GM18907 (cell line): ENCODE measurements at regions not wholly inside any gene's neighbourhood (a gene's known extent, or its start where the extent isn't known, plus 50 kb on each side); places are given as distances from the start of the nearest gene placed in this dataset.

Experiments
- ATAC-seq: cut with Tn5 transposase; IDR thresholded peaks from one replicate; pipeline ENCODE4 v1.9.1; 2021; ENCODE audit warnings: mild to moderate bottlenecking, moderate library complexity; ENCODE audit not compliant: unreplicated experiment

DNA sequence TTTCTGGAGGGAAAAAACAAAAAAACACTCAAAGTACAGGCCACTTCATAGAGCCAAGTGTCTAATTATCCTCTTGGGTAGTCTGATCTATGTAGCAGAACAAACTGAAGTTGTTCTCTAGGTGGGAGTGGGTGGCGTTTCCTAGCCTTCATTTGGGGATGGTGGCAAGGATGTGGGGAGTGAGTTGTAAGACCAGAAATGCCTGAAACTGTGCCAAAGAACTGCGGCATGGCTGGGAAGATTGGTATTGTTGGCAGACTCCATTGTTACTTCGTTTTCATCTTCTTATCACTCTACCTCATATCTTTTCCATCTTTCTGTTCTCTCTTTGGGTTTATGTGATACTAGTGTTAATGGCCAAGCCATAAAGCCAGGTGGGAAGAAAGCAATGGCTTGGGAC lies 177.3 kb upstream of the DDHD1 start:
- no peak for ATAC-seq

DNA sequence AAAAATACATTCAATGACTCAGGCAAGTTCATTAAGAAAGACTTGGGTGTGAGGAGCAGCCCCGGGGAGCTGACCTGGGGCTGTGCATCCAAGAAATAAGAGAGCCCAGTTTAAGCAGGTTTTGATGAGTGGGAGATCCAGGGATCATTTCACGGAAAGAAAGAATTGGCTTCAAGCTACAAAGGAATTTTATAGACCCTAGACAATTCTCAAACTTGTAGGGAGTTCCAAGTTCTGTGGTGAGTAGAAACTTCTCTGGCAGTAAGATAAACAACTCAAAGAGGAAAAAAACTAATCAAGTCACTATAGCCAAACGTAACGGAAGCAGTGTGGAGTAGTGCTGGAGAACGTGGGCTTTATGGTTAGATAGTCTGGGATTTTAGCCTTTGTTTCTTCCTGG lies 175.7 kb upstream of the DDHD1 start:
- ATAC-seq = no peak

DNA sequence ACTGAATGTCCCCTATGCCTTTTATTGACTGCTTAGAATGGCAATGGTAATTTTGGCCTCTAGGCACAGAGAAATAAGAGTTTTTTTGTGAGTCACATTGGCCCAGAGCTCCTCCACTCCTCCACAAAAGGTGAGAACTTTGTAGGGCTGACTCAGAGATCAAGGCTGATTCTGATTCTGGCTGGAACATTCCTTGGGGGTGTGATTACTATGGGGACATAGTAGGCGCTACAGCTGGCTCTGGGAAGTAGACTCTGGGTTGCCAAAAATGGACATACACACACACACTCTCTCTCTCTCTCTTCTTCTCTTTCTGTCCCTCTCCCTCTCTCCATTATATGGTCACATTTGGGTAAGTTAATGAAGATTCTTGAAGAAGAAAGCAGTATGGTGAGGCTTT lies 174.6 kb upstream of the DDHD1 start:
- no peak for ATAC-seq

DNA sequence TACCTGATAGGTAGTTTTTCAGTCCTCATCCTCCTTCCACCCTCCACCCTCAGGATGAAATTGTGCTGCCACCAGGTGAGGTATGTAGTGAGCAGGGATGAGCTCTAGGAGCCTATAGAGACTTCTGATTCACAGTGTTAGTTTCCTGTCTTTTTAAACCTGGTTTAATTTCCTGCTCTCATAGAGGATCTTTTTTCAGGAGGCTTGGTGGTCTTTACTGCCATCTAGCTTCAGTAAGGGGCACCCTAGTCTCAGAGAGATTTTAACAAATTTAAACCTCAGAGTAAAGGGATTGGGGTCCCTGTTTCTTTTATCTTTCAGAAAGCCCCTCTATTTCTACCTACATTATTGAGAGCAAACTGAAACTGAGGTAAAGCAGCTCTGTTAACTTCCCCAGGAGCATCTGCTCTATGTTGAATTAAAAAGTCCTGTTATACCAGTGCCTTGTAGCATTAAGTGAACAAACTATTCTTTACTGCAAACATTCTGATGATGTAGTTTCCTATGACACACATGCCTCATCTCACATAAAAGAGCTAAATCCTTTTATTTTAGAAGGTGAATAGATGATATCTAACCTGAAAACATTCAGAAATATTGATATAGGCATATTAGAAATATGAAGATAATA lies 172.2 kb upstream of the DDHD1 start:
- no peak for ATAC-seq

DNA sequence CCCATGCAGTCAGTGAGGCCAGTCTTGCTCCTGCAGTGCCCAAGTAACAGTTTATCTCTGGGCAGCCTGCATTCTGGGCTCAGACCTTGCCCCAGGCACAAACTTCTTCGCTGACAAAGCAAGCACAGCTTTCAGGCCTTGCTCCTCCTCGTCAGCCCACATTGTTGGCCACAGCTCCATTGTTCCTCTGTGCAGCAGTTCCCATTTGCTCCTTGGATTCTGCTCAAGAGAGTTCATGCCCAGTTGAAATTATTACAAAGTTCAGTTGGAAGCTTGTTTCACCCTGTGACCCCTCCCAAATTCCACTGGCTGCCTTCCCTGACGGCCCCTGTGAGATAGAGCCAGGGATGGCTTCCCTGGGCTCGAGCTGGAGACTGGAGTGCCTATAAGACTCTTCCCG lies 163.4 kb upstream of the DDHD1 start:
- no peak for ATAC-seq

DNA sequence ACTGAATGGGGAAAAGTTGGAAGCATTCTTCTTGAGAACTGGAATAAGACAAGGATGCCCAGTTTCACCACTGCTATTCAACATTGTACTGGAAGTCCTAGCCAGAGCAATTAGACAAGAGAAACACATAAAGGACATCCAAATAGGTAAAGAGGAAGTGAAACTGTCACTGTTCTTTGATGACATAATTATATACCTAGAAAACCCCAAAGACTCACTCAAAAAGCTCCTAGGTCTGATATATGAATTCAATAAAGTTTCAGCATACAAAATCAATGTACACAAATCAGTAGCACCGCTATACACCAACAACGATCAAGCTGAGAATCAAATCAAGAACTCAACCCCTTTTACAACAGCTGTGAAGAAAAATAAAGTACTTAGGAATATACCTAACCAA lies 157.3 kb upstream of the DDHD1 start:
- peak; percentile 78 for ATAC-seq

DNA sequence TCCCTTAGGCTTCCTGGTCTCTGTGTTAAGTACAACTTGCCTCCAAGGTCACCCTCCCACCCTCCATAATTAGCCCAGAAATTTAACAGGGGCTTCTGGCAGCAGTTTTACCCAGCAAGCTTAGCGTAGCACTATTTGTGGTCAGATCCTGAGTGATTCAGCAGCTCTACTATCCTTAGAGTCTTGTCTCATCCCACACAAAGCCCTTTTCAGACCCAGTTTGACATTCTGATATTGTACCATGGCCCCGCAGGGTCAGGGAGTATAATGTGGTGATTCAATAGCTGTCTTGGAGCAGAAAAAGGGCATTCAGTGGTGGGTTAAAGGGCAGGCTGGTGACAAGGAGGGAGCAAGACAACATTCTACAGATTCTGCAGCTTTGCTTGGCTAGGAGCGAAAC lies 153.8 kb upstream of the DDHD1 start:
- ATAC-seq = no peak

DNA sequence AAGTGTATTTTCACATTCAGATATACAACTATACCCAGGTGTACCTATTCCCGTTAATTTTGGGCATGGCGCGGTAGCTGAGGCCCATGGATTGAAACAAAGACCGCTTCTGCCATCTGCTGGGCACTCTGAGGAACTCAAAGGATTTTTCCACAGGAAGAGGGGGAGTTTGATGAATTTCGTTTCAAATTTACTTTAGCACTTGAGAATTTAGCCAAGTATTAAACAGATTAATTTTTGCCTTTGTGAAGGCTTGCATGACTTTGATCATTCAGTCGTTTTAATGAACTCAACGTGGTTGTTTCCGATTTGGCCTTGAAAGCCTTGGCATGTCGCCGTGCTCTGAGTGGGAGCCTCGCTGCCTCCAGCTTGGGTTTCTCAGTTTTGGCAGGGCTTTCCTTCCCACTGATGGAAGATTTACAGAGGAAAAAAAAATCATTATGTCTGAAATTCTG lies 153.2 kb upstream of the DDHD1 start:
- ATAC-seq = no peak

DNA sequence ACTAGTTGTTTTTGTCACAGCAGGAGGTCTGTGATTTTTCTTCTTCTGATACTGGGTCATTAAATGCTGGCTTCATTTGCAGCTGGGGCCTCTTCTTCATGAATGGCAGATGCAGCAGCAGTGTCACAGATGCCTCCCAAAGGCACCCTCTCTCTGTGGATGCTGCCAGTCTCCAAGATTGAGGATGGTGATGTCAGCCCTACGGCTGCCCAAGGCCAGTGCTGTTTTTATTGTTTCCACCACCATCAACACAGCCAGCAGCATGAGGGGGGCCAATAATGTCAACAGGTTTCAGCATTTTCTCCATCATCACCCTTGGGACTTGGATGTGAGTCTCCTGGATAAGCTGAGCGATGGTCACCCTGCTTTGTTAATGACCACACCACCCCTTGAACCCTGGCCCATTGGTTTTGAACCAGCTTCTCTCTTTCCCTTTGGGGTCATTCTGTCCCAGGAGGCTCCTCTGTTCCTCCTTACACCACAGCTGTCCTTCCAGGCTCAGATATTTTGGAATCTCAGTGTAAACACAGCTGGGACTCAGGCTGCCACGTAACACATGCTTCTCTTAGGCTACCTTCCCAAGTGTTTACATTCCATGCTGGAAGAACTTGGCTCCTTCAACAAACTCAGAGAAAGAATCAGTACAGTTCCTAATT lies 151.7 kb upstream of the DDHD1 start:
- no peak for ATAC-seq

DNA sequence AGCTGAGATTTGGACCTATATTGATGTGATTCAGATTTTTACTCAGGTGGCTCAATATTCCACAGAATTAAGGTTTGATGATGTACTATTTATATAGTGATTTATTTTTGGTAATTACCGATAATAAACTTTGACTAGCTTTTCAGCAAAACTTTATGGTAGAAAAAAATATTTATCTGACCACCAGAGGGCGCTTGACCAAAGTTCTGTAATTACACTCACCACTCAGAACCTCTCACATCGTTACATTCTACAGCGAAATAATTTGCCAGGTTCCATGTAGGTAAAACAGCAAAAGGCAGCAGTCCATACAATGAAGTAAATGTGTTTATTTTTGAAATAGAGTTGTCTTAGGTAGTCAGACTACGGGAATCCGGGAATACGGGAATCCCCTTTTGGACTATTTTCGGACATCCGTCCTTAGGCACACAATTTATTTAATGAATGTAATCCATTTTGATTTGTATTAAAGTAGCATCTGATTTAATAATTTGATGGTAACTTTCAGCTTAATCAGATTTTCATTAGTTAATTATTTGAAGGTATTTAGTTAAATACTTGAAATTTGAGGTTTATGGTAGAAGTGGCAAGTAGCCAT lies 143.0 kb upstream of the DDHD1 start:
- no peak for ATAC-seq

DNA sequence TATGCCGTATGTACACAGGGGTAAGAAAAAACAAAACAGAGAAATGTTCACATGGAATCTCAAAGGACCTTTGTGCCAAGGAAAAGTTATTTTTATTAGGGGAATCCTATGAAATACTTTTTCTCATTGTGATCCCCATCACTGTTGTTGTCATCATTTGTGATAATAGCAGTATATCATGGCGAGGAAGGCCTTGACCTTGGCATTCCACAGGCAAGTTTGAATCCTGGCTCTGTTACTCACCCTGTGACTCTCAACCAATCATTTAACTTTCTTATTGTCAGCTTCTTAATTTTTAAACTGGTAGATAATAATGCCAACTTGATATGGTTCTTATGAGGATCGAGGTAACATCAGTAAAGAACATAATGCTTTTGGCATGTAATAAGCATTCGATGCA lies 142.2 kb upstream of the DDHD1 start:
- no peak for ATAC-seq

DNA sequence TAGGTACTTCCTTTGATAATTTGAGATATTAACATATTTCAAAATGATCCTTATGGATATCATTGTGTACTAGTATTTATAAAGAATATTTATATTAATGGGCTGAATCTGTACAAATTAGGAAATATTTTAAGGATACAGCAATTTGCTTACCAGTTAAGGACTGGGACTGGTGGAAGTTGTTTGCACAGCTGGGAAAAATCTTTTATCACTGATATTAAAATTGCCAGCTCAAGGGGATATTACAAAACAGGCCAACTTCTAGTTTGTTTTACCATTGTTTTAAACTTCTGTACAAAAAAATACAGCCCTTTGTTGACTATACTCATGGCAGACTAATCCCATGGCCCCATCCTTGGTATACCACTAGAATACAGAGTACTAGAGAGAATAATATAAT lies 133.2 kb upstream of the DDHD1 start:
- no peak for ATAC-seq

DNA sequence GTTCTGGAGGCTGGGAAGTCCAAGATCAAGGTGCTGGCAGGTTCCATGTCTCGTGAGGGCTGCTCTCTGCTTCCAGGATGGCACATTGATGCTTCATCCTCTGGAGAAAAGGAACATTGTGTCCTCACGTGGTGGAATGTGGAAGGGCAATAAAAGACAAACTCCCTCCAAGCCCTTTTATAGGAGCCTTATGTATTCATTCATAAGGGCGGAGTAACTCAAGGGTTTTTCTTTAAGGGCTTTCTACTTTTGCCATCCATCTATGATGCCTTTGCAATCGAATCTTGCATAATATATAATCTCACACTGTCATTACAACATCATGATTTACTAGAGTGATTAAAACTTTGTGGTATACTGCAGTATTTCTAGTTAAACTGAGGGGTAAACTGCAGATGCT lies 132.7 kb upstream of the DDHD1 start:
- no peak for ATAC-seq

DNA sequence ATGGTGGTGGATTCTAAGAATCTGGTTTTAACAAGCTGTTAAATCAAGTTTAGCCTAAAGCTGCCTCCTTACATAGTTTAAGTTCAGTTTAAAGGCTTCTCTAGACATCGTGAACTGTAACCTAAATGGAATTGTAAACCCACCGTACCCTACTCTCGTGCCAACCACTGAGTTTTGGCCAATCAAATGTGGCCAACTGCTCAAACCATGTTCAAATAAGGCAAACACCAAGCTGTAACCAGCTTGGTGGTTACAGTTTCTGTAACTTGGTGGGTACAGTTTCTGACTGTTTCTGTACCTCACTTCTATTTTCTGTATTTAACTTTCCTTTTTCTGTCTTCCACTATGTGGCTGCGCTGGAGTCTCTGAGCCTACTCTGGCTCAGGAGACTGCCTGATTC lies 131.9 kb upstream of the DDHD1 start:
- no peak for ATAC-seq

DNA sequence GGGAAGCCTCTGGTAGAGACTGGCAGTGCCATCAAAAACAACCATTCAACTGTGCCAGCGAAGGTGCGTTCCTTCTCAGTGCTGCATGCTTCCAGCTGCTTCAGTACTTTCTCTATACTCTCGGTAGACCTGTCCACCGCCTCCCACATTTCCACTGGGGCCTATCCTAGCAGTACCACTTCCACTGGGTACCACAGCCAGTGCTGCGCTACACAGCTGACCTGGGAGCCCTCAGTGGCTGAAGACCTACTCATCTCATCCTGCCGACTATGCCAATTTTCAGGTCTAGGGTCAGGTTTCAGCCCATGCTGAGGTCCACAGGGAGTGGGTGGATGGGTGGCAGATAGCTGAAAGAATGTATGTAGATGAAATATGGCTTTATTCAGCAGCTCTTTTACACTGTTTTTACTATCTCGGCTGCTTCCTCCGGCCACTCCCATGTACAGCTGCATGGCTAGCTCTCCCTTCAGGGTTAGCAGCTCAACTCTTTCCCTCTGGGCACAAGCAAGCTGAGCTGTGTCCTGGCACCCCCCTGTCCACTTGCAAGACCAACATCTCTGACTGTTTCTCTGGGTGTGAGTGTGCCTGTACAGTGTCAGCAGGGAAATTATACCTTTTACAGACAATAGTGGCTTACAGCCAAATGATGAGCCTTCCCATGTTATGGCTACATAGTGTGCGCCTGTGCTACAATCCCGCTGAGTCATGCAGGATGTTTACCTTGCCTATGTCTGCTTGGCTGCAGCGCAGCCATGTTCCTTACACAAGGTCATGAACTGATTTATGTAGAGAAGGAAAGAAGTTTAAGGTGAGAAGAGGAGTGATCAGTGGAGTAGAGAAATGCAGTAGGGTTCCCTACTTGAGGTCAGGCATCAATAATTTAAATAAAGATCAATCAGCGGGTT lies 125.7 kb upstream of the DDHD1 start:
- ATAC-seq = no peak

DNA sequence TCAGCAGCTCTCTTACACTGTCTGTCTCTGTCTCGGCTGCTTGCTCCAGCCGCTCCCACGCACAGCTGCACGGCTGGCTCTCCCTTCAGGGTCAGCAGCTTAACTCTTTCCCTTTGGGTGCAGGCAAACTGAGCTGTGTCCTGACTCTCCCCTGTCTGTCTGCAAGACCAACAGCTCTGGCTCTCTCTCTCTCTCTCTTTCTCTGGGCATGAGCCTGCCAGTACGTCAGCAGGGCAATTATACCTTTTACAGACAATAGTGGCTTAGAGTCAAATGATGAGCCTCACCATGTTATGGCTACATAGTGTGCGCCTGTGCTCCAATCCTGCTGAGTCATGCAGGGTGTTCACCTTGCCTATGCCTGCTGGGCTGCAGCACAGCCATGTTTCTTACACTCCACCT lies 120.5 kb upstream of the DDHD1 start:
- ATAC-seq = no peak

DNA sequence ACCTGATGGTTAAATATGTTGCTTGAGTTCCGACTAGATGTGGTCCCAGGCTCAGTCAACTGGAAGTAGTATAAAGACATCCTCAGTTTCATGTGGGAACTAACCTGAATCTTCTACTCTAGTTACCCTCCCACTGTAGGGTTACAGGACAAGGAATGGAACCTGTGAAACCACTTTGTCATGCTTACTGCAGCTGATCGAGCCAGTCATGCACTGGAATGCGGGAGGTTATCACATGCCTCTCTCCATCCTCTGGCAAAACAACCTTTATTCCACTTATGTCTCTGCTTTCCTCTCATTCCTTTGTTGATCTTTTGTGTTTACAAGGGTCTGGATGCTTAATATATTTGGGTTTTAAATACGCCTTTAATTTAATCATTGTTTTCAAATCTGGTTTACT lies 111.9 kb upstream of the DDHD1 start:
- ATAC-seq = no peak

DNA sequence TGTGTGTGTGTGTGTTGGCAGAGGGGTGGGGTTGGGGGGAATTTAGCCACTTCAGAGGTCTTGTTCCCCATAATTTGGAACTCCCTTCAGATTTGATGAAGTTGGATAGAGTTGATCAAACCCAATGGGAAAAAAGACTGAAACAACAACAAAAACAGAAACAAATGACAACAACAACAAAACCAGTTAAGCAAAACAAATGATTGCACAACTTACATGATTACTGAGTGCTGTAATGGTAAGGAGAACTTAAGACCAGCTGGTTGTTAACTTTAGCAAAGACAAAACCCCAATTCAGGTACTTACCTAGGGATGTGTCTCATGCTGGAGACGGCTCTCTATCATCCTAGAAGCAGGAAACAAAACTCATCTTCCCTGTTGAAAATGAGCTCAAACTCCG lies 107.8 kb upstream of the DDHD1 start:
- no peak for ATAC-seq

DNA sequence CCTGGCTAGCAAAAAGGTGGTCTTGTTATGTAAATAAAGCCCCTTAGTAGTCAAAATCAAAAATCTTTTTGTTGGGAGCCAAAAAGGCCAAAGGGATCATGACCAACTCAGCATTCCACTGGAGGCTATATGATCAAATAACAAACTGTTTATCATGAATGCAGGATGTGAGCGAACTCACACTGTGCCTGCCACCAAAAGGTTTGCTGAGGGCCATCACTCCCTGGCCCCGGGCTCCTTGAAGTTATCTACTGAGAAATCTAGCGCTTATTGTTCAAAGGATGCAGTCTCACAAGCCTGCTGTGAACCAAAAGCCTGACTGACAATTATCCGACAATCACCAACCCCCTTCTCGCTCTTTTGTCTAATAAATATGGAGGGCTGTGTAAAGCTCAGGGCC lies 107.2 kb upstream of the DDHD1 start:
- no peak for ATAC-seq

DNA sequence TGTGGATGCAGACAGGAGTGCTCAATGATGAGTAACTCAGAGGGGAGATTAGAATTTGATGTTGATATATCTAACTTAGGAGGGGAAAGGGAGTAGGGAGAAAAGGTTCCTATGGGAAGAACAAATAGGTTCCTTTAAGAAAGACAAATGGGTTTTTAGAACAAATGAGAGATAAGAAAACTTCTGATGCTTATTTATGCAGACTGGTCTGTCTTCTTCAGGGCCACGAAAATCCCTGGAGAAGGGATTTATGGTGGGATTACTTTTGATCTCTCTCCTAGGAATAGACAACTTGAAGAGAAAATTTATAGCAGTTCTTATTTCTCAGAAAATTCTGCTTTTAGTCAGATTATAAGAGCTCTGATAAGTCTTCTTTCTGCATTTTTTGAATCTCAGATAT lies 99.0 kb upstream of the DDHD1 start:
- no peak for ATAC-seq

DNA sequence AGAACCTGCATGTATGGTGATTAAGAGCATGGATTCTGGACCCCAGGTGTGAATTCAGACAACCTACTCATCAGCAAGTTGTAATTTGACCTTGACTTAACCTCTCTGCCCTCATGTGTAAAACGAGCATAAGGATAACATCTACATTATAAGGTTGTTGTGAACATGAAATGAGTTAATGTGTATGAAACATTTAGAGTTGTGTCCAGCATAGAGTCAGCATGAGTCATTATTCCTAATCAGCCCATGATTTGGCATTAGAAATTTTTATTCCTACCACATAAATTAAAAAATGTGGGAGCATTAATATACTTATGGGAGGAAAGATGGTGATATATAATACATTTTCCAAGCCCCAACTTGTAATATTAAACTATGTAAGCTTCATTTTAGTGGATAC lies 95.9 kb upstream of the DDHD1 start:
- ATAC-seq = no peak
